Middle frontal gyrus (tissue), 1 donor: ENCODE measurements at regions not wholly inside any gene's neighbourhood (a gene's known extent, or its start where the extent isn't known, plus 50 kb on each side); places are given as distances from the start of the nearest gene placed in this dataset.
"Not testable (repeated sequence)": the region's sequence is repeated elsewhere in the genome, so short reads cannot be mapped to it uniquely, and the experiment has no call there.

Experiments
- DNase-seq: peaks from one replicate; pipeline ENCODE4 v3.0.0-alpha.2; 2015; ENCODE audit warnings: low spot score; ENCODE audit errors: extremely low spot score

- DNase-seq = no peak
These were observed 268.9 kb upstream of the SEMA3C start for GRCh38 chr7:81187753-81188152.

- DNase-seq = no peak
These were observed 267.8 kb upstream of the SEMA3C start for GRCh38 chr7:81186691-81187090.

- DNase-seq = no peak
These were observed 266.2 kb upstream of the SEMA3C start for GRCh38 chr7:81185072-81185471.

GRCh38 chr7:81183326-81183725, 264.5 kb upstream of the SEMA3C start:
- DNase-seq = no peak

GRCh38 chr7:81182056-81182455, 263.2 kb upstream of the SEMA3C start:
- not testable (repeated sequence) for DNase-seq

GRCh38 chr7:81181066-81181465, 262.2 kb upstream of the SEMA3C start:
- DNase-seq = no peak

GRCh38 chr7:81180573-81180972, 261.7 kb upstream of the SEMA3C start:
- no peak for DNase-seq

- DNase-seq = no peak
These were observed 256.6 kb upstream of the SEMA3C start for GRCh38 chr7:81175275-81175940.

GRCh38 chr7:81173766-81174281, 255.0 kb upstream of the SEMA3C start:
- DNase-seq = no peak

- no peak for DNase-seq
These were observed 251.4 kb upstream of the SEMA3C start for GRCh38 chr7:81170291-81170690.

- no peak for DNase-seq
These were observed 249.1 kb upstream of the SEMA3C start for GRCh38 chr7:81167934-81168333.

- no peak for DNase-seq
These were observed 246.2 kb upstream of the SEMA3C start for GRCh38 chr7:81165070-81165469.

- DNase-seq = no peak
These were observed 244.1 kb upstream of the SEMA3C start for GRCh38 chr7:81162771-81163525.

GRCh38 chr7:81162234-81162633, 243.4 kb upstream of the SEMA3C start:
- no peak for DNase-seq

GRCh38 chr7:81161451-81162075, 242.7 kb upstream of the SEMA3C start:
- no peak for DNase-seq

GRCh38 chr7:81159402-81159801, 240.6 kb upstream of the SEMA3C start:
- DNase-seq = no peak

GRCh38 chr7:81158189-81158588, 239.3 kb upstream of the SEMA3C start:
- DNase-seq = no peak

- no peak for DNase-seq
These were observed 237.0 kb upstream of the SEMA3C start for GRCh38 chr7:81155654-81156373.

GRCh38 chr7:81154565-81154964, 235.7 kb upstream of the SEMA3C start:
- DNase-seq = no peak

- not testable (repeated sequence) for DNase-seq
These were observed 234.1 kb upstream of the SEMA3C start for GRCh38 chr7:81152925-81153324.

- no peak for DNase-seq
These were observed 232.1 kb upstream of the SEMA3C start for GRCh38 chr7:81150951-81151361.

- DNase-seq = no peak
These were observed 225.0 kb upstream of the SEMA3C start for GRCh38 chr7:81143856-81144255.
